Activated CD4-positive, alpha-beta memory T cell treated with anti-CD3 and anti-CD28 coated beads for 36 hours (primary cell): ENCODE measurements at regions not wholly inside any gene's neighbourhood (a gene's known extent, or its start where the extent isn't known, plus 50 kb on each side); places are given as distances from the start of the nearest gene placed in this dataset.
"Not testable (repeated sequence)": the region's sequence is repeated elsewhere in the genome, so short reads cannot be mapped to it uniquely, and the experiment has no call there.

Experiments used
- CTCF ChIA-PET: fragments of 350-600 bp; sonication (Branson Sonifier 250); formaldehyde crosslinking; loops from one replicate; lab custom pipeline; 2021; ENCODE audit warnings: antibody characterized with exemption, inconsistent platforms; lab: Charles Lee
- POLR2A ChIA-PET: fragments of 350-600 bp; sonication (Branson Sonifier 250); formaldehyde crosslinking; loops from one replicate; lab custom pipeline; 2021; ENCODE audit warnings: antibody characterized with exemption; lab: Charles Lee
- DNase-seq: peaks from one replicate; pipeline ENCODE4 v3.0.0-alpha.2; 2020
- H3K27ac Mint-ChIP-seq: one replicate; pipeline ENCODE4 v1.8.0; 2021; ENCODE audit warnings: mixed read lengths
- H3K27me3 Mint-ChIP-seq: one replicate; pipeline ENCODE4 v1.8.0; 2021; ENCODE audit warnings: mixed read lengths
- H3K36me3 Mint-ChIP-seq: one replicate; pipeline ENCODE4 v1.8.0; 2021; ENCODE audit warnings: mixed read lengths
- H3K4me1 Mint-ChIP-seq: one replicate; pipeline ENCODE4 v1.8.0; 2021; ENCODE audit warnings: low read depth, mixed read lengths
- H3K4me3 Mint-ChIP-seq: one replicate; pipeline ENCODE4 v1.8.0; 2021; ENCODE audit warnings: mild to moderate bottlenecking, mixed read lengths
- H3K9me3 Mint-ChIP-seq: one replicate; pipeline ENCODE4 v1.8.0; 2021; ENCODE audit warnings: mixed read lengths
- intact Hi-C: fragments of 100-400 bp; cut with micrococcal nuclease; formaldehyde crosslinking; loops from one replicate; pipeline ENCODE4 v1.15.1; 2023

DNA sequence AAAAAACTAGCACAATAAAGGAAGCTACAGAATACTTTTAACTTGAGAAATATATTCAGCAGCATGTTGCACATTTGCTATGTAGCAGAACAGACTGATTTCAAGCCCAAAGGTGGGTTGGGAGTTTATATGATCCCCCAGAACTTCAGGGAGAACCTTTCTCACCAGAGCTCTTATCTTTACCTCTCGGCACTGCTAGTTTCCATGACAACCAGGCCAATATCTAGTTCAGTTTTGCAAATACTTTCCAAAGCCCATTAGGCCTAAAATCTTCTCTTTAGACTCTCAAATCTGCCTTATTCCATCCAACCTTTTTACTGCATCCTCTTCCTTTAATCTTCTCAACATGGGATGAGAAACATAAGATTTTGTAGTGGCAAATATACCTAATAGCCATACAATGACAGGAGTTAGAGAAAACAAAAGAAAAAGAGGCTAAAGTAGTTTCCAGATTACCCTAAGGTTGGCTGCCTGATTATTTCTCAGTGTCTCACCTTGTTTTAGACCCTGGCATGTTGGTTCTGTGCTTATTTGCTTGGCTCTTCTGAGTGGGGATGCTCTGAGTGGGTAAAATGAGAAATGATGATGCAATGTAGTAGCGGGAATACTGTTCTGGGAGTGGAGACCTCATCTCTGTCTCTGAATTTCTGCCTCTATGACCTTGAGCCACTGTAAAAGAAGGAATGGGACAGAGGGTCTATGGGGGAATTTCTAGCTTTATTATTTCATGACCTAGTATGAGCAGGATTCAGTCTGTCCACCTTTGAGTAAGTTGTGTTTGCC is 427.6 kb upstream of the STXBP6 start:
- intact Hi-C loops, result no loop called here
- no peak for DNase-seq
- Mint-ChIP-seq H3K27ac (no peak overlapping the region), H3K9me3 (peaks cover 11% of the 10 kb centered on the region), H3K4me3 (no peak overlapping the region), H3K36me3 (no peaks in the 10 kb centered on the region), H3K4me1 (no peaks in the 10 kb centered on the region), H3K27me3 (no peaks in the 10 kb centered on the region)
- POLR2A ChIA-PET, result no interaction called here
- CTCF ChIA-PET, result no interaction called here

DNA sequence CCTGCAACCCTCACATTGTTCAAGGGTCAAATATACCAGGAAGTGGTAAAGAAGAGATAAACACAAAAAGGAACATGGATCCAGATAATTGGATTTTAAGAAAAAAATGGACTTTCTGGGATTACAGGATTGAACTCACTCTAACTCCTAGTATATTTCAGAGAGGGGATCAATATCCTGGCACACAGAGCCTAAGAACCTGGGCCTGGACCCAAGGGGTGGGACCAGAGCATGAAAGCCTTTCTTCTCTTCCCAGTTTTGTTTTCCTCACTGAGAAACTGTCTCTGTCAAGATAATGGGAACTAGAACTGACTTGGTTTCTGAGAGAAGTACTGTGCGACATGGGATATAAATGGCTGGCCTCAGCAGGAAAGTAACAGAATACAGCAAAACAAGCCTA is 422.8 kb upstream of the STXBP6 start:
- no peaks in the 10 kb centered on the region for H3K27me3 Mint-ChIP-seq
- no peak for DNase-seq
- POLR2A ChIA-PET, result no interaction called here
- H3K36me3 Mint-ChIP-seq, result no peaks in the 10 kb centered on the region
- H3K4me1 Mint-ChIP-seq, result no peaks in the 10 kb centered on the region
- intact Hi-C loops, result no loop called here
- peaks cover 7% of the 10 kb centered on the region for H3K9me3 Mint-ChIP-seq
- no peak overlapping the region for H3K4me3 Mint-ChIP-seq
- CTCF ChIA-PET, result no interaction called here
- no peak overlapping the region for H3K27ac Mint-ChIP-seq

DNA sequence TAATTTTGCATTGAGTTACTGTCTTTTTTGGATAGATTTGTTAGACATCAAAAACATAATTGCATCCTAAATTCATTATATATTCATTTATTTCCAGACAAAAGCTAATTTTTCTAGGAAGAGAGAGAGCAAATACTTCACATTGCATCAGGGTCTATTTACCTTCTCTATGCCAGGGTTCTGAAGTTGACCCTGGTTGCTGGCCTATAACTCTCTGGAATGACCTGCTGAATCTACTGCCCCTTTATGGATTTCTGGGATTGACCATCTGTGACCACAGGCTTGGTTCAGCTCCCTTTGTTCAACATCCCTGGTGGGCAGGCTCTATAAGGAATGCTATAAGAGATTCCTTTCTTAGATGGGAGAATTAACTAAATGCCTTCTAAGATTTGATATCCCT is 414.8 kb upstream of the STXBP6 start:
- ChIA-PET CTCF (no interaction called here), POLR2A (no interaction called here)
- Mint-ChIP-seq H3K4me1 (no peaks in the 10 kb centered on the region), H3K27ac (no peak overlapping the region), H3K27me3 (no peaks in the 10 kb centered on the region), H3K9me3 (no peaks in the 10 kb centered on the region), H3K4me3 (no peak overlapping the region), H3K36me3 (no peaks in the 10 kb centered on the region)
- DNase-seq, result no peak
- intact Hi-C loops, result no loop called here

DNA sequence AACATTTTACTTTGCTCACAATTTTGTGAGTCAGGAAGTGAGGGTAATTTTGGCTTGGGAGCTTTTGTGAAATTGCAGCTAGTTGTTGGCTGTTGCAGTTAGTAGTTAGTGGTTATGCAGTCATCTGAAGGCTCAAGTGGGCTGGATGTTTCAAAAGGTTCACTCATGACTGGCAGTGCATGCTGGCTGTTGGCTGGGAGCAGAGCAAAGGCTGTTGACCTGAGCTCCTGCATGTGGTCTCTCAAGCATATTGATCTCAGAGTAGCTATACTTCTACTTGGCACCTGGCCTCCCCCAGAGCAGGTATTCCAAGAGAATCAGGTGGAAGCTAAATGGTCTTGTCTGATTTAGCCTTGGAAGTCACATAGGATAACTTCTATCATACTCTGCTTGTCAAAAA is 414.1 kb upstream of the STXBP6 start:
- Mint-ChIP-seq H3K27ac (no peak overlapping the region), H3K27me3 (no peaks in the 10 kb centered on the region), H3K4me3 (no peak overlapping the region), H3K36me3 (no peaks in the 10 kb centered on the region), H3K4me1 (no peaks in the 10 kb centered on the region), H3K9me3 (no peaks in the 10 kb centered on the region)
- DNase-seq, result no peak
- CTCF ChIA-PET, result no interaction called here
- intact Hi-C loops, result no loop called here
- POLR2A ChIA-PET, result no interaction called here

DNA sequence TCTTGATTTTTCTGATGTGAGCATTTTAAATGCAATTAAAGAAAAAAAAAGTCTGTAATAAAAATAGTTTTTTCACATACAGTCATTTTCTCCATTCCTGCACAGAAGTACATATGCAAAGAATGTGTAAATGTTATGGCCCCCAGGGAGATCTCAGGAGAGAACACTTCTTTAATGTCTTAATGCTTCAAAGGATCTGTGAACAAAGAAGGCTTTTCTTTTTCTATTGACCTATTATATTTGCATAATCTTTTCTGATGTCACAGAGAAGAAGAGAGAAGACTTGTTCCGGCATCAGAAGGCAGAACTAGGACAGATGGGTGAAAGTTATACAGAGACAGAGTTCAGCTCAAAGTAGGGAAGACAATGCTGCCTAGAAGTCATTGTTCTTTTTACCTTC is 413.5 kb upstream of the STXBP6 start:
- H3K9me3 Mint-ChIP-seq, result no peaks in the 10 kb centered on the region
- ChIA-PET CTCF (no interaction called here), POLR2A (no interaction called here)
- no peaks in the 10 kb centered on the region for H3K36me3 Mint-ChIP-seq
- H3K27ac Mint-ChIP-seq, result no peak overlapping the region
- no peak overlapping the region for H3K4me3 Mint-ChIP-seq
- H3K4me1 Mint-ChIP-seq, result no peaks in the 10 kb centered on the region
- no peak for DNase-seq
- no peaks in the 10 kb centered on the region for H3K27me3 Mint-ChIP-seq
- intact Hi-C loops, result no loop called here

DNA sequence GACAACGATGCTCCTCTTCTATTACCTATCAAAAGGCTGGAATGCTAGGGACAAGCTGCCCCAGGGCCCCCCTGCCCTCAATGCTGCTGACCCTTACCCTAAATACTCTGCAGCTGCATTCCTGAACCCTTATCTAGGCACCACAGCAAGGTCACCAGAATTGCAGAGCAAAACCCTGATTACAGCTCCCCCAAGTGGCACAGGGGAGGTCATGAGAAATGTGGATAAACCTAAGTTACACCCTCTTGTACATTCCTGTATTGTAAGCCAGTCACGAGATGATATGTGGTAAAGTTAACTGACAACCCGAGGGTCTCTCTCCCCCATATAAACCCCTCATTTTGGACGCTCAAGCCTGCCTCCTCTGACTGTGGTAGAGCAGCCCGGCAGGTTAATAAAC is 411.8 kb upstream of the STXBP6 start:
- ChIA-PET CTCF (no interaction called here), POLR2A (no interaction called here)
- DNase-seq, result no peak
- no peaks in the 10 kb centered on the region for H3K4me1 Mint-ChIP-seq
- H3K9me3 Mint-ChIP-seq, result no peaks in the 10 kb centered on the region
- H3K36me3 Mint-ChIP-seq, result no peaks in the 10 kb centered on the region
- H3K4me3 Mint-ChIP-seq, result no peak overlapping the region
- no peaks in the 10 kb centered on the region for H3K27me3 Mint-ChIP-seq
- H3K27ac Mint-ChIP-seq, result no peak overlapping the region
- intact Hi-C loops, result no loop called here

DNA sequence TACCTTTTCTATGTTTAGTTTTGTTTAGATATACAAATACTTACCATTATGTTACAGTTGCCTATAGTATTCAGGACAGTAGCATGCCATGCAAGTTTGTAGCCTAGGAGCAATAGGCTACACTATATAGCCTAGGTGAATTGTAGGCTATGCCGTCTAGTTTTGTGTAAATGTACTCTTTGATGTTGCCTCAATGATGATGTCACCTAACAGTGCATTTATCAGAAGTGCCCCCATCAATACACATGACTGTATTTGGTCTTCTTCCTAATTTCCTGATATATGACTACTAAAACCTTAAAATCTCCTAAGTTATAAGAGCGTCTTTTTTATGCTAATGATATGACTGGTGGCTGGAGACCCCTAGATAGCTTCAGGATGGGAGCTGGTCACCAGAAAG is 394.4 kb upstream of the STXBP6 start:
- H3K27me3 Mint-ChIP-seq, result no peaks in the 10 kb centered on the region
- no peaks in the 10 kb centered on the region for H3K9me3 Mint-ChIP-seq
- no peaks in the 10 kb centered on the region for H3K36me3 Mint-ChIP-seq
- DNase-seq, result no peak
- ChIA-PET POLR2A (no interaction called here), CTCF (no interaction called here)
- H3K4me1 Mint-ChIP-seq, result no peaks in the 10 kb centered on the region
- H3K27ac Mint-ChIP-seq, result no peak overlapping the region
- H3K4me3 Mint-ChIP-seq, result no peak overlapping the region
- intact Hi-C loops, result no loop called here

DNA sequence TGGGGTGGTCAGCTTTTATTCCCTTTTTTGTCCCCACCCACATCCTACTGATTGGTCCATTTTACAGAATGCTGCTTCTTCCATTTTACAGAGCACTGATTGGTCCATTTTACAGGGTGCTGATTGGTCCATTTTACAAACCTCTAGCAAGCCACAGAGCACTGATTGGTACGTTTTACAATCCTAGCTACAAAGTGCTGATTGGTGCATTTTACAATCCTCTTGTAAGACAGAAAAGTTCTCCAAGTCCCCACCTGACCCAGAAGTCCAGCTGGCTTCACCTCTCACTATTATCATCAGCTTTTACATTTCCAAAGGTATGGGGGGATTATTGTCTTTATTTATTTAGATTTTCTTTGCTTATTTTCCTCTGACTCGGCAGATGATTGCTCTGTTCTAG is 390.4 kb upstream of the STXBP6 start:
- CTCF ChIA-PET, result interaction anchor here (1.0 kb wide), 1 partner anchor 9 kb away, joined by 3 read pairs; no protein-coding TSS in a partner anchor
- POLR2A ChIA-PET, H3K4me3 Mint-ChIP-seq, H3K27me3 Mint-ChIP-seq, H3K27ac Mint-ChIP-seq, H3K9me3 Mint-ChIP-seq, H3K36me3 Mint-ChIP-seq, DNase-seq, H3K4me1 Mint-ChIP-seq, intact Hi-C loops: not testable (repeated sequence)

DNA sequence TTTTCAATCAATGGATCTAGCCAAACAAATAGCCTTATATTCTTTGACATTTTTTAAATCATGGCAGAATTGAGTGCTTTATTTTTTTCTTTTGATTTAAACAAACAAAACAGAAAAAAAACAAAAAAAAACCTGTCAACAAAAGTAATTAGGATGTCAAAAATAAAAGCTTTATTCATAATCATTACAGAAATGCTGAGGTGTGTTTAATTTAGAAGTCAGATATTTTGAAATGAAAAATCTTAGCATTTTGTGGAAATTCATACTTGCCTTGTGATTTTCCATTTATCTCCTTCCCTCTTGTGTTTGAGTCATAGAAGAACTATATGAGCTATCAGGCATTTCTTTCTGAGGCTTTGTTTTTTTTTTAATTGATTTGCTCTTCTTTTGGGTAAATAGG is 387.0 kb upstream of the STXBP6 start:
- H3K27ac Mint-ChIP-seq, result no peak overlapping the region
- peaks cover 8% of the 10 kb centered on the region for H3K9me3 Mint-ChIP-seq
- intact Hi-C loops, result no loop called here
- no peak overlapping the region for H3K4me3 Mint-ChIP-seq
- no peak for DNase-seq
- H3K27me3 Mint-ChIP-seq, result no peaks in the 10 kb centered on the region
- ChIA-PET CTCF (no interaction called here), POLR2A (no interaction called here)
- no peaks in the 10 kb centered on the region for H3K4me1 Mint-ChIP-seq
- no peaks in the 10 kb centered on the region for H3K36me3 Mint-ChIP-seq

DNA sequence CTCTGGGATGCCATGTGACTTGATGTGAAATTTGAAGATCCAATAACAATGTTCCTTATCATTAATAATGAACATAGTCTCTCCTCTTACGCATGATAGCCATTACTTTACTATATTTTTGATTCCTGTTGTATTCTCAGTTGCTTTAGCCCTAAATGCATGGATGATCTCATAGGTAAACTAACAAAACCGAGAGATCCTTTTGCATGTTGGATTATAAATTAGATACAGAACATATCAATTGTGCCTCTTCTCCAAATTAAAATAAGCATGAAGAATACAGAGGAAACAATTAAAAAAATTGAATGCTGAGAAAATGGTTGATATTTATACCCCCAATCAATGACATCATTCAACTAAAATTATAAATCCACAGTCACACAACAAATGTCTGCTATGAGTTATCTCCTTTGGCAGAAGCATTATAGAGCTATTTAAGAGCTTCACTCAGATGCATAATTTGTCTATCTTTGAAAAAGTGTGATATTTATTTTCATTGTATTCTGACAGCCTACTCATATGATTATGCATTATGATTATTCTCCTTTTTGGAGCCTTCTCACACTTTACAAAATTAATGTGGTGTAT is 386.4 kb upstream of the STXBP6 start:
- no peak overlapping the region for H3K4me3 Mint-ChIP-seq
- ChIA-PET CTCF (no interaction called here), POLR2A (no interaction called here)
- no peaks in the 10 kb centered on the region for H3K27me3 Mint-ChIP-seq
- no peaks in the 10 kb centered on the region for H3K4me1 Mint-ChIP-seq
- DNase-seq, result no peak
- H3K9me3 Mint-ChIP-seq, result peaks cover 8% of the 10 kb centered on the region
- no peak overlapping the region for H3K27ac Mint-ChIP-seq
- H3K36me3 Mint-ChIP-seq, result no peaks in the 10 kb centered on the region
- intact Hi-C loops, result no loop called here

DNA sequence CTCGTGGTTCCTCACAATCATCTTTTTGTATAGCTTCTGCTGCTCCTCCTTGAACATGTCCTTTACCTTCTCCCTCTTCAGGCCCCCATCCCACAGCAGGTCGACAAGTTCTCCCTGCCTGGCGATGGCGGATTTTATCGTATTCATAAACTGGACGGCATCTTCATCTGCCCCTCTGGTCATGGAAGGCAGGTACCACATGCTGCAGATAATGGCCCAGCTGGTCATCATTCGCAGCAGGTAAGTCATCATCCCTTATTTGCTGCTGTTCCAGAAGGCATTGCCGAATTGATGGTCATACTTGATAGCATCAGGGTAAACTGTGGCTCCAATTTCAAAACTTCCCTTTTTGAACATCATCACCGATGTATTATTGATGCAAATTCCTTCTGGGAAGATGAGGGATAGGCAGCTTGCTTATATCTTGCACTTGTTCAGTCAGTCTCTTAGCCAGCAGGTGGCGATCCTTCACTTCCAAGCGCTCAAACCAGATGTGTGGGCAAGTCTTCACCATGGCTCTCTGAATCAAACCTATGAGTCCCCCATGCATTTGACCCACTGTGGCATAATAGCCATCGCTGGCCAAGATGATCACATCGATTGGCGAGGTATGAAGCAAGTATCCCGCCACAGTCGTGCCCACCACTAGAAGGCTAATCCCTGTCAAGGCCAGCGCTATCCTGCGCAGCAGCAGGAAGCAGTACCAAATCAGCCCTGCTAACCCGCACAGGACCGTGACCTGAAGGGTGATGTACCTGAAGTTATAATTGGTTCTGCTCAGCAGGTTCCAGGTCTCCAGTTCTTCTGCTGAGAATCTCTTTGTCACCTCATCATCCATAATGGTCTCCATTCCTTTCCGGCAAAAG is 381.5 kb upstream of the STXBP6 start:
- ChIA-PET POLR2A (no interaction called here), CTCF (interaction anchor here (0.5 to 1.1 kb wide), 3 partner anchors 9 to 928 kb away, joined by 3 read pairs; no protein-coding TSS in a partner anchor)
- intact Hi-C loops, result no loop called here
- Mint-ChIP-seq H3K27ac (no peak overlapping the region), H3K9me3 (peaks cover 13% of the 10 kb centered on the region), H3K4me3 (no peak overlapping the region), H3K36me3 (no peaks in the 10 kb centered on the region), H3K4me1 (no peaks in the 10 kb centered on the region), H3K27me3 (no peaks in the 10 kb centered on the region)
- no peak for DNase-seq

DNA sequence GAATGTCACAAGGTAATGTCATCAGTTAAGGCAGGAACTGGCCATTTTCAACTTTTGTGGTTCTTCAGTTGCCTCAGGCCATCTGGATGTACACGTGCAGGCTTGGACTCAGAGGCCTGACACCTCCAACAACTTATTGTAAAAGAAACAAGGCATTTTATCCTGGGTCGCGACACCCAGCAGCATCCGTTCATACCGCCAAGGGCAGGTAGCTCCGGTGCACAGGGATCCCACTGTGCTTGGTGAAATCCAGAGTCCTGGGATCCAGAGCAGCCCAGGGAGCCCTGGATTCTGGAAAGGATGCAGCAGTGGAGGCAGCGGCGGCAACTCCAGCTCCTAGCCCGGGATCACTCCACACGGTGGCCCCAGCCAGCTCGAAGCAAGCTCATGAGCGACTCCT is 380.9 kb upstream of the STXBP6 start:
- no peak overlapping the region for H3K4me3 Mint-ChIP-seq
- CTCF ChIA-PET, result interaction anchor here (0.5 to 1.1 kb wide), 3 partner anchors 9 to 928 kb away, joined by 3 read pairs; no protein-coding TSS in a partner anchor
- POLR2A ChIA-PET, result no interaction called here
- intact Hi-C loops, result no loop called here
- no peaks in the 10 kb centered on the region for H3K27me3 Mint-ChIP-seq
- no peak for DNase-seq
- peaks cover 13% of the 10 kb centered on the region for H3K9me3 Mint-ChIP-seq
- no peaks in the 10 kb centered on the region for H3K36me3 Mint-ChIP-seq
- no peak overlapping the region for H3K27ac Mint-ChIP-seq
- no peaks in the 10 kb centered on the region for H3K4me1 Mint-ChIP-seq
